ENCODE measurements at regions not wholly inside any gene's neighbourhood (a gene's known extent, or its start where the extent isn't known, plus 50 kb on each side); places are given as distances from the start of the nearest gene placed in this dataset.
"Not testable (repeated sequence)": the region's sequence is repeated elsewhere in the genome, so short reads cannot be mapped to it uniquely, and the experiment has no call there.

- not testable (repeated sequence) for DNase-seq (ENCODE audit: low read depth in 6 of 9, low spot score in 9 of 9); H3K9me3 ChIP-seq (ENCODE audit: control insufficient read depth in 2 of 2, insufficient read depth in 1 of 2, low read length in 1 of 2); H3K27ac ChIP-seq (ENCODE audit: low read depth in 1 of 2, low read length in 1 of 2); H3K4me1 ChIP-seq (ENCODE audit: control insufficient read depth in 2 of 2, insufficient read depth in 2 of 2, low read length in 2 of 2); H3K4me3 ChIP-seq (ENCODE audit: low read length in 2 of 2); H3K27me3 ChIP-seq (ENCODE audit: control insufficient read depth in 2 of 2, insufficient read depth in 1 of 2, low read length in 1 of 2); H3K36me3 ChIP-seq (ENCODE audit: control insufficient read depth in 2 of 2, insufficient read depth in 2 of 2, low read length in 1 of 2)
- WGBS, result 98% methylated on average over 5 of the region's 5 CpGs
Observed at GRCh38 chr7:29659213-29659612, 95.6 kb downstream of the PRR15 start.

DNA sequence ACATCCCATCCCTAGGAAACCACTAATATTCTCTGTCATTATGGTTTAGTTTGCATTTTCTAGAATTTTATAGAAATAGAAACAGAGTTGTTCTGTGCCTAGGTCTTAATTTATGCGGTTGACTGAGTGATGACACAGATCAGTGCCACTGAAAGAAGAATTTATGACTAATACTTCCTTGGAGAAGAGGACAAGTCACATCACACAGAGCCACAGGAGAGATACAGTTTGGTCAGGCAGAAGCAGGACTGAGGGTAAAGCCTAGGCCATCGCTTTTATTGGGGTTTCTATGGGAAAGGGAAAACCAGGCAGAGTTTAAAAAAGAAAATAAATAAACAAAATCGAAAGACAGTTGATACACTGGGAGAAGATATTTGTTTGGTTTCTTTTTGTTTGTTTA, 99.3 kb downstream of the PRR15 start:
- not testable (repeated sequence) for DNase-seq (ENCODE audit: low read depth in 6 of 9, low spot score in 9 of 9); H3K9me3 ChIP-seq (ENCODE audit: control insufficient read depth in 2 of 2, insufficient read depth in 1 of 2, low read length in 1 of 2); H3K27me3 ChIP-seq (ENCODE audit: control insufficient read depth in 2 of 2, insufficient read depth in 1 of 2, low read length in 1 of 2); H3K36me3 ChIP-seq (ENCODE audit: control insufficient read depth in 2 of 2, insufficient read depth in 2 of 2, low read length in 1 of 2); H3K4me1 ChIP-seq (ENCODE audit: control insufficient read depth in 2 of 2, insufficient read depth in 2 of 2, low read length in 2 of 2); H3K4me3 ChIP-seq (ENCODE audit: low read length in 2 of 2); H3K27ac ChIP-seq (ENCODE audit: low read depth in 1 of 2, low read length in 1 of 2)
- 96% methylated on average over 3 of the region's 3 CpGs for WGBS

GRCh38 chr7:29664999-29665398, 101.4 kb downstream of the PRR15 start:
- not testable (repeated sequence) for H3K4me1 ChIP-seq (ENCODE audit: control insufficient read depth in 2 of 2, insufficient read depth in 2 of 2, low read length in 2 of 2); H3K4me3 ChIP-seq (ENCODE audit: low read length in 2 of 2); H3K36me3 ChIP-seq (ENCODE audit: control insufficient read depth in 2 of 2, insufficient read depth in 2 of 2, low read length in 1 of 2); H3K27me3 ChIP-seq (ENCODE audit: control insufficient read depth in 2 of 2, insufficient read depth in 1 of 2, low read length in 1 of 2); DNase-seq (ENCODE audit: low read depth in 6 of 9, low spot score in 9 of 9); H3K9me3 ChIP-seq (ENCODE audit: control insufficient read depth in 2 of 2, insufficient read depth in 1 of 2, low read length in 1 of 2); H3K27ac ChIP-seq (ENCODE audit: low read depth in 1 of 2, low read length in 1 of 2)
- WGBS, result 98% methylated on average over 1 of the region's 1 CpG

GRCh38 chr7:29667096-29667669, 103.5 kb downstream of the PRR15 start:
- H3K36me3 ChIP-seq (ENCODE audit: control insufficient read depth in 2 of 2, insufficient read depth in 2 of 2, low read length in 1 of 2); H3K4me1 ChIP-seq (ENCODE audit: control insufficient read depth in 2 of 2, insufficient read depth in 2 of 2, low read length in 2 of 2); DNase-seq (ENCODE audit: low read depth in 6 of 9, low spot score in 9 of 9); H3K27ac ChIP-seq (ENCODE audit: low read depth in 1 of 2, low read length in 1 of 2); H3K27me3 ChIP-seq (ENCODE audit: control insufficient read depth in 2 of 2, insufficient read depth in 1 of 2, low read length in 1 of 2); H3K4me3 ChIP-seq (ENCODE audit: low read length in 2 of 2); H3K9me3 ChIP-seq (ENCODE audit: control insufficient read depth in 2 of 2, insufficient read depth in 1 of 2, low read length in 1 of 2): not testable (repeated sequence)
- 96% methylated on average over 5 of the region's 5 CpGs for WGBS

DNA sequence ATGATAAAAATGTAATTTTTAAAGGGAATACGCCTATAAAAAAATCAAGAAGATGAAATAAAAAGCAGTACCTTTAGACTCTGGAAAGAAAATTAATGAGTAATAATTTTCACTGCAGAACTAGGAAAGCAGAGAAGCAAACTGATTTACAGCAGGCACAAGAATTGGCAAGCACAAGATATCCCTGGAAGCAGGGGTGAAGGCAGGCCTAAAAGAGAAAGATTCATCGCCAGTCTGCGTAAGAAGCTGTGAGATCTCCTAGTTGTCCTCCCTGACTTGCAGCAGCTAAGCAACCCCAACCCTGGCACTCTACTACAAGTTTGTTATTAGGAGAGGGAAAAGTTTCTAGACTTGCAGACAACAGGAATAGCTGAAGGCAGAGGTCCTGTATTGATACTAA, 107.7 kb downstream of the PRR15 start:
- WGBS, result 83% methylated on average over 3 of the region's 3 CpGs
- not testable (repeated sequence) for DNase-seq (ENCODE audit: low read depth in 6 of 9, low spot score in 9 of 9); H3K36me3 ChIP-seq (ENCODE audit: control insufficient read depth in 2 of 2, insufficient read depth in 2 of 2, low read length in 1 of 2); H3K27ac ChIP-seq (ENCODE audit: low read depth in 1 of 2, low read length in 1 of 2); H3K27me3 ChIP-seq (ENCODE audit: control insufficient read depth in 2 of 2, insufficient read depth in 1 of 2, low read length in 1 of 2); H3K4me3 ChIP-seq (ENCODE audit: low read length in 2 of 2); H3K4me1 ChIP-seq (ENCODE audit: control insufficient read depth in 2 of 2, insufficient read depth in 2 of 2, low read length in 2 of 2); H3K9me3 ChIP-seq (ENCODE audit: control insufficient read depth in 2 of 2, insufficient read depth in 1 of 2, low read length in 1 of 2)

DNA sequence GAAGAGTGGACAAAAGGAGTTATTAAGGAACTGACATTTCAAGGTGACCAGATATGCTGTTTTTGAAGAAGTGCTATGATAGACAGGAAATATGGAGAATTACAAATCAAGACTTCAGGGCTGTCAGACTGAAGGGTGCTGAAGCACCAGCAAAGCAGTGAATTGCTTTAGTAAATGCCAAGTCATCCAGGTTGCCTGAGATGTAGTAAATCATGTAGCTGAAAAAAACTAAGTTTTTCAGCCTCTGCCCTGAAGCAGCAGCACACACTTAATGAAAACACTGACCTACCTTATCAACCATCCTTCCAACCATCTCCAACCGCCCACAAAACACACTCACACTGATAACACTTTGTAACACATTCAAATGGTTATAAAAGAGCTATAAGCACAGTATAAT, 110.0 kb downstream of the PRR15 start:
- H3K27ac ChIP-seq (ENCODE audit: low read depth in 1 of 2, low read length in 1 of 2); H3K27me3 ChIP-seq (ENCODE audit: control insufficient read depth in 2 of 2, insufficient read depth in 1 of 2, low read length in 1 of 2); DNase-seq (ENCODE audit: low read depth in 6 of 9, low spot score in 9 of 9); H3K9me3 ChIP-seq (ENCODE audit: control insufficient read depth in 2 of 2, insufficient read depth in 1 of 2, low read length in 1 of 2); H3K4me1 ChIP-seq (ENCODE audit: control insufficient read depth in 2 of 2, insufficient read depth in 2 of 2, low read length in 2 of 2); H3K4me3 ChIP-seq (ENCODE audit: low read length in 2 of 2); H3K36me3 ChIP-seq (ENCODE audit: control insufficient read depth in 2 of 2, insufficient read depth in 2 of 2, low read length in 1 of 2): not testable (repeated sequence)
- 100% methylated on average over 1 of the region's 1 CpG for WGBS

DNA sequence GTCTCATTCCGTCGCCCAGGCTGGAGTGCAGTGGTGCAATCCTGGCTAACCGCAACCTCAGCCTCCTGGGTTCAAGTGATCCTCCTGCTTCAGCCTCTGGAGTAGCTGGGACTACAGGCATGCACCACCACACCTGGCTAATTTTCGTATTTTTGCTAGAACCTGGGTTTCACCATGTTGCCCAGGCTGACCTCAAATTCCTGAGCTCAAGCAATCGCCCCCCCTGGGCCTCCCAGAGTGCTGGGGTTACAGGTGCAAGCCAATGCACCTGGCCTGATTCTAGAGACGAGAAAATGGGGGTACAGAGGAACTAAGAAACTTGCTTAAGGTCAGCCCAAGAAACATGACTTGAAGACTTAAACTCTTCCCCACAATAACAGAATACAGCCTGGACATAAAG, 111.0 kb downstream of the PRR15 start:
- not testable (repeated sequence) for H3K27me3 ChIP-seq (ENCODE audit: control insufficient read depth in 2 of 2, insufficient read depth in 1 of 2, low read length in 1 of 2); H3K4me3 ChIP-seq (ENCODE audit: low read length in 2 of 2); H3K4me1 ChIP-seq (ENCODE audit: control insufficient read depth in 2 of 2, insufficient read depth in 2 of 2, low read length in 2 of 2); H3K9me3 ChIP-seq (ENCODE audit: control insufficient read depth in 2 of 2, insufficient read depth in 1 of 2, low read length in 1 of 2); H3K27ac ChIP-seq (ENCODE audit: low read depth in 1 of 2, low read length in 1 of 2); DNase-seq (ENCODE audit: low read depth in 6 of 9, low spot score in 9 of 9); H3K36me3 ChIP-seq (ENCODE audit: control insufficient read depth in 2 of 2, insufficient read depth in 2 of 2, low read length in 1 of 2)
- WGBS, result 88% methylated on average over 6 of the region's 6 CpGs

- not testable (repeated sequence) for H3K9me3 ChIP-seq (ENCODE audit: control insufficient read depth in 2 of 2, insufficient read depth in 1 of 2, low read length in 1 of 2); H3K36me3 ChIP-seq (ENCODE audit: control insufficient read depth in 2 of 2, insufficient read depth in 2 of 2, low read length in 1 of 2); H3K27me3 ChIP-seq (ENCODE audit: control insufficient read depth in 2 of 2, insufficient read depth in 1 of 2, low read length in 1 of 2); DNase-seq (ENCODE audit: low read depth in 6 of 9, low spot score in 9 of 9); H3K4me3 ChIP-seq (ENCODE audit: low read length in 2 of 2); H3K27ac ChIP-seq (ENCODE audit: low read depth in 1 of 2, low read length in 1 of 2); H3K4me1 ChIP-seq (ENCODE audit: control insufficient read depth in 2 of 2, insufficient read depth in 2 of 2, low read length in 2 of 2)
- WGBS, result 90% methylated on average over 2 of the region's 2 CpGs
Observed at GRCh38 chr7:29677254-29677653, 113.6 kb downstream of the PRR15 start.

DNA sequence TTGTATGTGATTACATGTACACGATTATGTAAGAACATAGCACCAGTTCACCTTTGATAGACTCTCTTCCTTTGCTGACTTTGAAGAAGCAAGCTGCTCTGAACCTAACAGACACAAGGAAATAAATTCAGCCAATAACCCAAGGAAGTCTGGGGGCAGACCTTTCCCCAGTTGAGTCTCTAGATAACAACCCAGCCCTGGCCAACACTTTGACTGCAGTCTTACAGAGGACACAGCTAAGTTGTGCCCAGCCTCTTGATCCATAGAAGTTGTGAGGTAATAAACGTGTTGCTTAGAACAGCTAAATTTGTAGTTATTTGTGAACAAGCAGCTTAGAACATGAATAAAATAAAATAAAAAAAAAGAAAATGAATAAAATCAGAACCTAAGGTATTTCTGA, 116.3 kb downstream of the PRR15 start:
- H3K4me1 ChIP-seq (ENCODE audit: control insufficient read depth in 2 of 2, insufficient read depth in 2 of 2, low read length in 2 of 2); H3K27me3 ChIP-seq (ENCODE audit: control insufficient read depth in 2 of 2, insufficient read depth in 1 of 2, low read length in 1 of 2); H3K4me3 ChIP-seq (ENCODE audit: low read length in 2 of 2); H3K27ac ChIP-seq (ENCODE audit: low read depth in 1 of 2, low read length in 1 of 2); DNase-seq (ENCODE audit: low read depth in 6 of 9, low spot score in 9 of 9); H3K36me3 ChIP-seq (ENCODE audit: control insufficient read depth in 2 of 2, insufficient read depth in 2 of 2, low read length in 1 of 2); H3K9me3 ChIP-seq (ENCODE audit: control insufficient read depth in 2 of 2, insufficient read depth in 1 of 2, low read length in 1 of 2): not testable (repeated sequence)
- 70% methylated on average over 2 of the region's 2 CpGs for WGBS

- not testable (repeated sequence) for H3K4me1 ChIP-seq (ENCODE audit: control insufficient read depth in 2 of 2, insufficient read depth in 2 of 2, low read length in 2 of 2); H3K27me3 ChIP-seq (ENCODE audit: control insufficient read depth in 2 of 2, insufficient read depth in 1 of 2, low read length in 1 of 2); H3K9me3 ChIP-seq (ENCODE audit: control insufficient read depth in 2 of 2, insufficient read depth in 1 of 2, low read length in 1 of 2); H3K4me3 ChIP-seq (ENCODE audit: low read length in 2 of 2); DNase-seq (ENCODE audit: low read depth in 6 of 9, low spot score in 9 of 9); H3K36me3 ChIP-seq (ENCODE audit: control insufficient read depth in 2 of 2, insufficient read depth in 2 of 2, low read length in 1 of 2); H3K27ac ChIP-seq (ENCODE audit: low read depth in 1 of 2, low read length in 1 of 2)
- WGBS, result 79% methylated on average over 2 of the region's 2 CpGs
Observed at GRCh38 chr7:29680601-29681000, 117.0 kb downstream of the PRR15 start.

All from thymus (tissue), 11 donors.